GM12864 (cell line): ENCODE measurements at regions not wholly inside any gene's neighbourhood (a gene's known extent, or its start where the extent isn't known, plus 50 kb on each side); places are given as distances from the start of the nearest gene placed in this dataset.
"Not testable (repeated sequence)": the region's sequence is repeated elsewhere in the genome, so short reads cannot be mapped to it uniquely, and the experiment has no call there.

Source experiments
- DNase-seq: peaks from one replicate; pipeline ENCODE4 v3.0.0-alpha.2; 2011; ENCODE audit warnings: low read depth
- H3K4me3 ChIP-seq: 2 replicates; pipeline ENCODE4 v1.5.1; 2011; ENCODE audit warnings: mild to moderate bottlenecking, low read depth, low read length, control low read depth
- TF ChIP-seq, protein P1 (sequence below): IDR thresholded peaks from 2 replicates; pipeline ENCODE4 v1.5.1; 2011; ENCODE audit warnings: low read depth, mild to moderate bottlenecking, moderate library complexity, low read length, control low read depth, inconsistent platforms; ENCODE audit errors: missing control alignments

GRCh38 chr14:46596236-46596635 is 55.3 kb downstream of the RPL10L start:
- H3K4me3 ChIP-seq = no peak overlapping the region
- TF ChIP-seq, protein P1, sequence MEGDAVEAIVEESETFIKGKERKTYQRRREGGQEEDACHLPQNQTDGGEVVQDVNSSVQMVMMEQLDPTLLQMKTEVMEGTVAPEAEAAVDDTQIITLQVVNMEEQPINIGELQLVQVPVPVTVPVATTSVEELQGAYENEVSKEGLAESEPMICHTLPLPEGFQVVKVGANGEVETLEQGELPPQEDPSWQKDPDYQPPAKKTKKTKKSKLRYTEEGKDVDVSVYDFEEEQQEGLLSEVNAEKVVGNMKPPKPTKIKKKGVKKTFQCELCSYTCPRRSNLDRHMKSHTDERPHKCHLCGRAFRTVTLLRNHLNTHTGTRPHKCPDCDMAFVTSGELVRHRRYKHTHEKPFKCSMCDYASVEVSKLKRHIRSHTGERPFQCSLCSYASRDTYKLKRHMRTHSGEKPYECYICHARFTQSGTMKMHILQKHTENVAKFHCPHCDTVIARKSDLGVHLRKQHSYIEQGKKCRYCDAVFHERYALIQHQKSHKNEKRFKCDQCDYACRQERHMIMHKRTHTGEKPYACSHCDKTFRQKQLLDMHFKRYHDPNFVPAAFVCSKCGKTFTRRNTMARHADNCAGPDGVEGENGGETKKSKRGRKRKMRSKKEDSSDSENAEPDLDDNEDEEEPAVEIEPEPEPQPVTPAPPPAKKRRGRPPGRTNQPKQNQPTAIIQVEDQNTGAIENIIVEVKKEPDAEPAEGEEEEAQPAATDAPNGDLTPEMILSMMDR = no peak
- no peak for DNase-seq

GRCh38 chr14:46582826-46583225 is 68.8 kb downstream of the RPL10L start:
- no peak for DNase-seq
- H3K4me3 ChIP-seq = no peak overlapping the region
- TF ChIP-seq, protein P1 = no peak

GRCh38 chr14:46581036-46581671 is 70.4 kb downstream of the RPL10L start:
- no peak overlapping the region for H3K4me3 ChIP-seq
- DNase-seq = no peak
- TF ChIP-seq, protein P1 = peak; percentile 61

GRCh38 chr14:46574978-46575375 is 76.6 kb downstream of the RPL10L start:
- H3K4me3 ChIP-seq = no peak overlapping the region
- DNase-seq = no peak
- TF ChIP-seq, protein P1 = no peak

- TF ChIP-seq, protein P1 = no peak
- no peak overlapping the region for H3K4me3 ChIP-seq
- DNase-seq = no peak
Observed at GRCh38 chr14:46574221-46574977, 77.2 kb downstream of the RPL10L start.

DNA sequence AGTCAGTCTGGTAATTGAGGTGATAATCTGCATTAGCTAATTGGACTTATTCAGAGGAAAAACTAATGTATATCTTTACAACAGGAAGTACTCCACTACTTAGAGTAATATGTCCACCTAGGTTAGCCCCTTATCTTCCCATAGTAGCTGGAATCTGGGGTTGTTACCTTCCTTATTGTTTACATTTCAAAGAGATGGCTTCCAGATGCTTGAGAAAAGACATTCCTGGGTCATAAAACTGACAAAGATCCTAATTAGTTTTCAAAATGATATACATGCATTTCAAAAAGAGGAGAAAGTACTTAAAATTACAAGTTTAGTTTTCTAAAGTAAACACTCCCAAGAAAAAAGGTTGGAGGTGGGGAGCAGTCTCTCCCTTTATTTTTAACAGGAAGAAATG is 78.1 kb downstream of the RPL10L start:
- no peak for DNase-seq
- H3K4me3 ChIP-seq = no peak overlapping the region
- TF ChIP-seq, protein P1 = no peak

GRCh38 chr14:46571970-46572369 is 79.6 kb downstream of the RPL10L start:
- TF ChIP-seq, protein P1 = no peak
- no peak for DNase-seq
- no peak overlapping the region for H3K4me3 ChIP-seq

DNA sequence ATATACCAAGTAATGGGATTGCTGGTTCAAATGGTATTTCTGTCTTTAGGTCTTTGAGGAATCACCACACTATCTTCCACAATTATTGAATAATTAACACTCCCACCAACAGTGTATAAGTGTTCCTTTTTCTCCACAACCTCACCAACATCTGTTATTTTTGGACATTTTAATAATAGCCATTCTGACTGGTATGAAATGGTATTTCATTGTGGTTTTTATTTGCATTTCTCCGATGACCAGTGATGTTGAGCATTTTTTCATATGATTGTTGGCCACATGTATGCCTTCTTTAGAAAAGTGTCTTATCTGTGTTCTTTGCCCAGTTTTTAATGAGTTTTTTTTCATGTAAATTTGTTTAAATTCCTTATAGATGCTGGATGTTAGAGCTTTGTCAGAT is 83.4 kb downstream of the RPL10L start:
- not testable (repeated sequence) for H3K4me3 ChIP-seq, DNase-seq
